ENCODE measurements at regions not wholly inside any gene's neighbourhood (a gene's known extent, or its start where the extent isn't known, plus 50 kb on each side); places are given as distances from the start of the nearest gene placed in this dataset.

- DNase-seq (ENCODE audit: low read depth) = peak; percentile 12
- no peak overlapping the region for H3K4me3 ChIP-seq (ENCODE audit: control insufficient read depth, low read depth, low read length)
- peak; percentile 26 for TF ChIP-seq CTCF (conservative IDR thresholded peaks at IDR 0.05; ENCODE audit: control insufficient read depth, insufficient read depth, low read depth, low read length)
Measured at GRCh38 chr18:67710639-67711038, 194.1 kb upstream of the DSEL start.

GRCh38 chr18:67705748-67706147 is 189.2 kb upstream of the DSEL start:
- no peak overlapping the region for H3K4me3 ChIP-seq (ENCODE audit: control insufficient read depth, low read depth, low read length)
- peak; percentile 13 for DNase-seq (ENCODE audit: low read depth)
- TF ChIP-seq CTCF (conservative IDR thresholded peaks at IDR 0.05; ENCODE audit: control insufficient read depth, insufficient read depth, low read depth, low read length) = peak; percentile 4

GRCh38 chr18:67695684-67696083 is 179.2 kb upstream of the DSEL start:
- TF ChIP-seq CTCF (conservative IDR thresholded peaks at IDR 0.05; ENCODE audit: control insufficient read depth, insufficient read depth, low read depth, low read length) = no peak
- DNase-seq (ENCODE audit: low read depth) = no peak
- no peak overlapping the region for H3K4me3 ChIP-seq (ENCODE audit: control insufficient read depth, low read depth, low read length)

GRCh38 chr18:67694787-67695186 is 178.3 kb upstream of the DSEL start:
- TF ChIP-seq CTCF (conservative IDR thresholded peaks at IDR 0.05; ENCODE audit: control insufficient read depth, insufficient read depth, low read depth, low read length) = no peak
- peak; percentile 13 for DNase-seq (ENCODE audit: low read depth)
- no peak overlapping the region for H3K4me3 ChIP-seq (ENCODE audit: control insufficient read depth, low read depth, low read length)

GRCh38 chr18:67692811-67693210 is 176.3 kb upstream of the DSEL start:
- DNase-seq (ENCODE audit: low read depth) = no peak
- TF ChIP-seq CTCF (conservative IDR thresholded peaks at IDR 0.05; ENCODE audit: control insufficient read depth, insufficient read depth, low read depth, low read length) = no peak
- no peak overlapping the region for H3K4me3 ChIP-seq (ENCODE audit: control insufficient read depth, low read depth, low read length)

GRCh38 chr18:67682516-67682915 is 166.0 kb upstream of the DSEL start:
- no peak overlapping the region for H3K4me3 ChIP-seq (ENCODE audit: control insufficient read depth, low read depth, low read length)
- TF ChIP-seq CTCF (conservative IDR thresholded peaks at IDR 0.05; ENCODE audit: control insufficient read depth, insufficient read depth, low read depth, low read length) = no peak
- DNase-seq (ENCODE audit: low read depth) = peak; percentile 42

- no peak overlapping the region for H3K4me3 ChIP-seq (ENCODE audit: control insufficient read depth, low read depth, low read length)
- no peak for DNase-seq (ENCODE audit: low read depth)
- TF ChIP-seq CTCF (conservative IDR thresholded peaks at IDR 0.05; ENCODE audit: control insufficient read depth, insufficient read depth, low read depth, low read length) = no peak
Measured at GRCh38 chr18:67677489-67677888, 161.0 kb upstream of the DSEL start.
